ENCODE measurements at regions not wholly inside any gene's neighbourhood (a gene's known extent, or its start where the extent isn't known, plus 50 kb on each side); places are given as distances from the start of the nearest gene placed in this dataset.

DNA sequence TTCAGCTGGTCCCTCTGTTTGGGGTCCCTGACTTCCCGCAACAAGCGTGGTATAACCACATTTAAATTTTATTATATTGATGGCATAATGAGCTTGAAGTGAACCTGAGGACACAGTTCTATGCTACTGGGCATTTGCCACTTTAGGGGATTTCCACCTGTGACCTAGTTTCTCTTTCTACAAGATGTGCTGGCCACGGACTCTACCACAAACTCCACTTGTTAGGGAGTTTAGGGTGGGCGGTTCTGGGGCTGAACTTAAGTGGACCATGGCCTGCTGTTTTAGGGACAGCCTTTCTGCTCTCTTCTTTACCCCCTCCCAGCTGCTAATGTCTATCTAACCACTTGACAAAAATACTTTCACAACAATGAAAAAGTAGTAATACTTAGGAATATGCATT, 1199.1 kb downstream of the SI start:
- H3K9ac ChIP-seq (ENCODE audit: low read depth, low read length) = no peak overlapping the region
- peaks cover 11% of the 10 kb centered on the region for H3K9me3 ChIP-seq (ENCODE audit: control insufficient read depth, insufficient read depth, low read length)

GRCh38 chr3:163878396-163878795, 1199.9 kb downstream of the SI start:
- H3K4me1 ChIP-seq (ENCODE audit: insufficient read depth, low read length) = no peaks in the 10 kb centered on the region
- no peaks in the 10 kb centered on the region; the same call in 1 of the 2 replicates for H3K36me3 ChIP-seq (ENCODE audit: insufficient read depth, low read length)
- no peak overlapping the region for H3K9ac ChIP-seq (ENCODE audit: low read depth, low read length)
- peaks cover 11% of the 10 kb centered on the region for H3K9me3 ChIP-seq (ENCODE audit: control insufficient read depth, insufficient read depth, low read length)

More for the DNA sequence above, 1199.1 kb downstream of the SI start:
- H3K36me3 ChIP-seq (ENCODE audit: insufficient read depth, low read length) = no peaks in the 10 kb centered on the region; the same call in 1 of the 2 replicates
- no peaks in the 10 kb centered on the region for H3K4me1 ChIP-seq (ENCODE audit: insufficient read depth, low read length)

DNA sequence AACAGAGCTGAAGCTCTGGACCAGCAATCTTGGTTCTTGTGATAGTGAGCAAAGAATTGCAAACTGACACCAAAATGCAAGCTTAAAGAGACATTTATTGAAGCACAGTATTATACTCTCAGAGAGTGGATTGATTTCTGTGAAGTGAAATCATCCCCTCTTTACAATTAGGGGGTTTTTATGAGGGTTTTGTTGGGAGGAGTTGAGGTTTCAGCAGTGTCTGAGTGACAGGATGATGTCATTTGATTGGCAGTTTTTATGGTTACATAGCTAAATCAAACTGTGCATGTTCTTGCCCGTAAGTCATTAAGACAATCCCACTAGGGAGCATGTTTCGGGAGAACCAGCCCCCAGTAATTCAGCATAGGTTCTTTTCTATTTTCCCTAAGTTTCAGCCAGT, 1200.5 kb downstream of the SI start:
- Histone ChIP-seq H3K9ac (ENCODE audit: low read depth, low read length) (no peak overlapping the region), H3K36me3 (ENCODE audit: insufficient read depth, low read length) (no peaks in the 10 kb centered on the region; the same call in 1 of the 2 replicates), H3K9me3 (ENCODE audit: control insufficient read depth, insufficient read depth, low read length) (peaks cover 11% of the 10 kb centered on the region), H3K4me1 (ENCODE audit: insufficient read depth, low read length) (no peaks in the 10 kb centered on the region)

DNA sequence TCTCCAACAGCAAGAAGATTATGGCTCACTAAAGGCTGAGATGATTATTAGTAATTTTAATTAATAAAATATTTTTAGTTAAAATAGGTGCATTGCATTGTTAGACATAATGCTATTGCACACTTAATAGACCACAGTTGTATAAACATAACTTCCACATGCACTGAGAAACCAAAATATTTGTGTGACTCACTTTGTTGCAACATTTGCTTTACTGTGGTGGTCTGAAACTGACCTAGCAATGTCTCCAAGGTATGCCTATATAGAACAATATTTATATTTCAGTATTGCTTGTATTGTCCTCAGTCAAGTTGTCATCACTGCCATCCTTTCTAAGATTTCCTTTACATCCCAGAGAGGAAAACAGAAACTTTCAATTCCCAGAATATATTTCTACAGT, 1215.2 kb downstream of the SI start:
- Histone ChIP-seq H3K36me3 (ENCODE audit: insufficient read depth, low read length) (no peaks in the 10 kb centered on the region), H3K9me3 (ENCODE audit: control insufficient read depth, insufficient read depth, low read length) (peaks cover 2% of the 10 kb centered on the region; the same call in 1 of the 2 replicates), H3K9ac (ENCODE audit: low read depth, low read length) (no peak overlapping the region)

GRCh38 chr3:163852233-163852632, 1226.1 kb downstream of the SI start:
- Histone ChIP-seq H3K9me3 (ENCODE audit: control insufficient read depth, insufficient read depth, low read length) (no peaks in the 10 kb centered on the region), H3K36me3 (ENCODE audit: insufficient read depth, low read length) (no peaks in the 10 kb centered on the region), H3K9ac (ENCODE audit: low read depth, low read length) (no peak overlapping the region), H3K4me1 (ENCODE audit: insufficient read depth, low read length) (no peaks in the 10 kb centered on the region)

More for the DNA sequence above, 1215.2 kb downstream of the SI start:
- no peaks in the 10 kb centered on the region for H3K4me1 ChIP-seq (ENCODE audit: insufficient read depth, low read length)

DNA sequence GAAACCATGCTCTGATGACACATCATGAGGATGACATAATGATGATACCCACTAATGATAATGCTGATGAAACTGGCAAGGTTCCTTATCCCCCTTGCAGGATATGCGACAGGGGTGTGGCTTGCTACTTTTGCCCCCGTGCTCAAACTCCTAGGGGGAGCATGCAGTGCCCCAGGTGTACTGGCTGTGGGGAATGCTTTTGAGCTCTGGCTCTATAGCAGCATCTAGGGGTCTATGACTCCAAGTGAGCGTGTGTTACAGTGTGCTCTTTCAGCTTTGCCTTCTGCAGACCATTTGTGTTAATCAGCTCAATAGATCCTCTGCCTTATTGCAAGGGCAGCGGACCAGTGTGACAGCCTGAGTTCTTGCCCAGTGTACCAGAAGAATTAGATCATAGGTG, 1239.5 kb downstream of the SI start:
- Histone ChIP-seq H3K9ac (ENCODE audit: low read depth, low read length) (no peak overlapping the region), H3K4me1 (ENCODE audit: insufficient read depth, low read length) (peaks cover 7% of the 10 kb centered on the region; the same call in 1 of the 2 replicates), H3K36me3 (ENCODE audit: insufficient read depth, low read length) (peaks cover 3% of the 10 kb centered on the region; the same call in 1 of the 2 replicates), H3K9me3 (ENCODE audit: control insufficient read depth, insufficient read depth, low read length) (no peaks in the 10 kb centered on the region)

DNA sequence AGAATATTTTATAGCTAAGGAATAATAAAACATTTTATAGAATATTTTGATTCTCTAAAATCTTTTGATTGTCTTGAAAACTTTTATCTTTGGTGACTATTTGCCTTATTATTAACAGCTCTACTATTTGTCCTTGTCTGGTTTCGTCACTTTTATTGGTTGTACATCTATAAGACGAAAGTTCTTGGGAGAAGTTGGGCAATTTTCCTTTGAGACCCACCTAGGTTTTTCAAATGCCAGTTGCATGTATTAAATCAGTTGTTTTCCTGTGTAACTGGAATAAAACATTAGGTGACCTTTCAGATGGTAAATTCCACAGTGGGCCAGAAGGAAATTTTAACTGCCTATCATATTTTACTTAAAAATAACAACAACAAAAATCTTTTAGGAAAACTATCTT, 1245.7 kb downstream of the SI start:
- Histone ChIP-seq H3K9ac (ENCODE audit: low read depth, low read length) (no peak overlapping the region), H3K4me1 (ENCODE audit: insufficient read depth, low read length) (no peaks in the 10 kb centered on the region), H3K36me3 (ENCODE audit: insufficient read depth, low read length) (no peaks in the 10 kb centered on the region), H3K9me3 (ENCODE audit: control insufficient read depth, insufficient read depth, low read length) (no peaks in the 10 kb centered on the region)

- no peak overlapping the region for H3K9ac ChIP-seq (ENCODE audit: low read depth, low read length)
- no peaks in the 10 kb centered on the region for H3K9me3 ChIP-seq (ENCODE audit: control insufficient read depth, insufficient read depth, low read length)
- H3K36me3 ChIP-seq (ENCODE audit: insufficient read depth, low read length) = no peaks in the 10 kb centered on the region
- H3K4me1 ChIP-seq (ENCODE audit: insufficient read depth, low read length) = no peaks in the 10 kb centered on the region
Observed at GRCh38 chr3:163821841-163822240, 1256.5 kb downstream of the SI start.

DNA sequence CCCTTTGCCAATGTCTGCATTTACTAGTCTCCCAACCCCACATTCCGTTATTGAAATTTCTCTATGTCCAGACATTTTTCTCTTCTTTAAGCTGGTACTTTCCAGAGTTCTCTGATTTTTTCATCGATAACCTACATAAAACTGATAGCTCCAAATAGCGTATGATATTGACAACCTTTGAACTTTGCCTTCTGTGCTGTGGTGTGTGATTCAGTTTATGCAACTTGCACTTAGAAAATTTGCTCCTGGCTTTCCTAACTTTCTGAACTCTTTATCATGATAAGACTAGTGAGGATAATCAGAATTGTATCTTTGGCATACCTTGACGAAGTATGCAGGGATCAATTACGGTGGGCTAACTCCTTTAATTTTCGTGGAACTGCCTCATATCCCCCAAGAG, 1261.3 kb downstream of the SI start:
- H3K9me3 ChIP-seq (ENCODE audit: control insufficient read depth, insufficient read depth, low read length) = no peaks in the 10 kb centered on the region
- no peaks in the 10 kb centered on the region for H3K4me1 ChIP-seq (ENCODE audit: insufficient read depth, low read length)
- no peaks in the 10 kb centered on the region for H3K36me3 ChIP-seq (ENCODE audit: insufficient read depth, low read length)
- H3K9ac ChIP-seq (ENCODE audit: low read depth, low read length) = no peak overlapping the region

- Histone ChIP-seq H3K36me3 (ENCODE audit: insufficient read depth, low read length) (no peaks in the 10 kb centered on the region), H3K4me1 (ENCODE audit: insufficient read depth, low read length) (peaks cover 7% of the 10 kb centered on the region; the same call in 1 of the 2 replicates), H3K9ac (ENCODE audit: low read depth, low read length) (no peak overlapping the region), H3K9me3 (ENCODE audit: control insufficient read depth, insufficient read depth, low read length) (no peaks in the 10 kb centered on the region)
Observed at GRCh38 chr3:163813935-163814334, 1264.4 kb downstream of the SI start.

DNA sequence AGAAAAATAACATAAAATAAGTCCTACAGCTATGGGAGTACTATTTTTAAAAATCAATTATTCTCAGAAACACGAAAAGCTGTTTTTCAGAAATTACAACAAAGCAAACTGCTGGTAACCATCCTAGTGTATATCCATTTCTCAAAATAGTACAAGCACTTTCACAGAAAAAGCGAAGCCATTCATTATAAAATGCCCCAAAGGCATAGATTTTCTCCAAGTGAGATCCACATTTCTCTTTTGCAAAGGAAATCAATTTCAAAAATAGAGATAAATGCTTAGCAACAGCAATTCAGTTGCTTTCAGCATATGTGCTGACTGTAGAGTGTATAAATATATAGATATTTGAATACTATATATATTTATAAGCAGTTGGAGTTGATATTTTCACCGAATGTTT, 1266.3 kb downstream of the SI start:
- Histone ChIP-seq H3K9ac (ENCODE audit: low read depth, low read length) (no peak overlapping the region), H3K4me1 (ENCODE audit: insufficient read depth, low read length) (peaks cover 7% of the 10 kb centered on the region; the same call in 1 of the 2 replicates), H3K36me3 (ENCODE audit: insufficient read depth, low read length) (no peaks in the 10 kb centered on the region), H3K9me3 (ENCODE audit: control insufficient read depth, insufficient read depth, low read length) (no peaks in the 10 kb centered on the region)

GRCh38 chr3:163809540-163809993, 1268.7 kb downstream of the SI start:
- Histone ChIP-seq H3K9ac (ENCODE audit: low read depth, low read length) (no peak overlapping the region), H3K4me1 (ENCODE audit: insufficient read depth, low read length) (peaks cover 7% of the 10 kb centered on the region; the same call in 1 of the 2 replicates), H3K9me3 (ENCODE audit: control insufficient read depth, insufficient read depth, low read length) (no peaks in the 10 kb centered on the region), H3K36me3 (ENCODE audit: insufficient read depth, low read length) (no peaks in the 10 kb centered on the region)

DNA sequence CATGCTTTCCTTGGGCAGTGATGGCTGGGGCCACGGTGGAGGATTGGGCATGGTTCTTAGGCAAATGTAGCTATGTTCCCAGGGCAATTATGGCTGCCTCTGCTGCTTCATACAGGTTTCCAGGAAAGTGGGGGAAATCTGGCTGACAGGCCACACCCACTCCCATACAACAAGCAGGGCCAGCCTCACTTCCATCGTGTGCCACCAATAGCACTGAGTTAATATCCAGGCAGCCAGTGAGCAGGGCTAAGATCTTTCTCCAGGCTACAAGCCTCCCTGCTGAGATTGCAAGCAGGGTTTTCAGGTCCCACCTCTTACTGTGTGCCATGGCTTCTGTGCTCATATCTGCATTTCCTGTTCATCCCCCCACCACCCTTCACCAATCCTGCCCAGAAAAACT, 1291.9 kb downstream of the SI start:
- no peaks in the 10 kb centered on the region for H3K36me3 ChIP-seq (ENCODE audit: insufficient read depth, low read length)
- H3K4me1 ChIP-seq (ENCODE audit: insufficient read depth, low read length) = no peaks in the 10 kb centered on the region
- no peaks in the 10 kb centered on the region for H3K9me3 ChIP-seq (ENCODE audit: control insufficient read depth, insufficient read depth, low read length)
- no peak overlapping the region for H3K9ac ChIP-seq (ENCODE audit: low read depth, low read length)

- H3K9ac ChIP-seq (ENCODE audit: low read depth, low read length) = no peak overlapping the region
- H3K36me3 ChIP-seq (ENCODE audit: insufficient read depth, low read length) = no peaks in the 10 kb centered on the region
- H3K4me1 ChIP-seq (ENCODE audit: insufficient read depth, low read length) = no peaks in the 10 kb centered on the region
- no peaks in the 10 kb centered on the region for H3K9me3 ChIP-seq (ENCODE audit: control insufficient read depth, insufficient read depth, low read length)
Observed at GRCh38 chr3:163785693-163786092, 1292.6 kb downstream of the SI start.

- H3K9me3 ChIP-seq (ENCODE audit: control insufficient read depth, insufficient read depth, low read length) = no peaks in the 10 kb centered on the region
- H3K4me1 ChIP-seq (ENCODE audit: insufficient read depth, low read length) = no peaks in the 10 kb centered on the region
- H3K9ac ChIP-seq (ENCODE audit: low read depth, low read length) = no peak overlapping the region
Observed at GRCh38 chr3:163779396-163780344, 1298.6 kb downstream of the SI start.

More at GRCh38 chr3:163779396-163780344, 1298.6 kb downstream of the SI start:
- H3K36me3 ChIP-seq (ENCODE audit: insufficient read depth, low read length) = no peaks in the 10 kb centered on the region
